H9 (cell line): ENCODE measurements at regions not wholly inside any gene's neighbourhood (a gene's known extent, or its start where the extent isn't known, plus 50 kb on each side); places are given as distances from the start of the nearest gene placed in this dataset.

ENCODE experiments used
- DNase-seq: peaks from one replicate; pipeline ENCODE4 v3.0.0-alpha.2; 2017
- H2AFZ ChIP-seq: one replicate; pipeline ENCODE4 v1.6.1; 2013; ENCODE audit warnings: mild to moderate bottlenecking, low read length, control low read depth, moderate library complexity
- H2AK5ac ChIP-seq: 2 replicates; pipeline ENCODE4 v1.6.1; 2013; ENCODE audit warnings: low read length, control low read depth, mixed read lengths; ENCODE audit not compliant: insufficient read length
- H2BK120ac ChIP-seq: one replicate; pipeline ENCODE4 v1.6.1; 2013; ENCODE audit warnings: low read depth, mild to moderate bottlenecking, low read length, control low read depth, inconsistent platforms; ENCODE audit not compliant: poor library complexity, severe bottlenecking
- H2BK12ac ChIP-seq: 2 replicates; pipeline ENCODE4 v1.6.1; 2013; ENCODE audit warnings: low read length, control low read depth, mixed read lengths, low read depth; ENCODE audit not compliant: insufficient read length
- H2BK15ac ChIP-seq: 2 replicates; pipeline ENCODE4 v1.6.1; 2013; ENCODE audit warnings: low read depth, low read length, control low read depth
- H2BK20ac ChIP-seq: one replicate; pipeline ENCODE4 v1.6.1; 2013; ENCODE audit warnings: low read depth, mild to moderate bottlenecking, low read length, control low read depth, inconsistent platforms; ENCODE audit not compliant: poor library complexity, severe bottlenecking
- H2BK5ac ChIP-seq: 2 replicates; pipeline ENCODE4 v1.6.1; 2013; ENCODE audit warnings: low read length, control low read depth, mixed read lengths; ENCODE audit not compliant: insufficient read length
- H3K14ac ChIP-seq: 2 replicates; pipeline ENCODE4 v1.6.1; 2013; ENCODE audit warnings: low read length, control low read depth; ENCODE audit not compliant: insufficient read depth
- H3K18ac ChIP-seq: 2 replicates; pipeline ENCODE4 v1.6.1; 2013; ENCODE audit warnings: low read depth, mild to moderate bottlenecking, mixed read lengths, low read length, control low read depth; ENCODE audit not compliant: insufficient read length
- H3K23ac ChIP-seq: 2 replicates; pipeline ENCODE4 v1.6.1; 2013; ENCODE audit warnings: low read length, control low read depth, mixed read lengths, low read depth; ENCODE audit not compliant: insufficient read length
- H3K23me2 ChIP-seq: 2 replicates; pipeline ENCODE4 v1.6.1; 2013; ENCODE audit warnings: low read depth, mild to moderate bottlenecking, mixed read lengths, low read length, control low read depth; ENCODE audit not compliant: insufficient read length, poor library complexity, severe bottlenecking
- H3K27ac ChIP-seq: 2 replicates; pipeline ENCODE4 v1.5.1; 2013; ENCODE audit warnings: low read length, control low read depth, mixed read lengths, low read depth; ENCODE audit not compliant: insufficient read length
- H3K27me3 ChIP-seq: 2 replicates; pipeline ENCODE4 v1.6.1; 2013; ENCODE audit warnings: low read length, control low read depth, inconsistent platforms; ENCODE audit not compliant: insufficient read depth
- H3K4ac ChIP-seq: 2 replicates; pipeline ENCODE4 v1.6.1; 2013; ENCODE audit warnings: low read depth, mild to moderate bottlenecking, control low read depth, inconsistent platforms, low read length, moderate library complexity
- H3K4me1 ChIP-seq: 2 replicates; pipeline ENCODE4 v1.6.1; 2013; ENCODE audit warnings: low read length, control low read depth, inconsistent platforms; ENCODE audit not compliant: insufficient read depth
- H3K4me2 ChIP-seq: 2 replicates; pipeline ENCODE4 v1.6.1; 2013; ENCODE audit warnings: low read length, control low read depth, mixed read lengths; ENCODE audit not compliant: insufficient read length, insufficient read depth
- H3K56ac ChIP-seq: 2 replicates; pipeline ENCODE4 v1.6.1; 2013; ENCODE audit warnings: low read depth, mild to moderate bottlenecking, mixed read lengths, low read length, control low read depth; ENCODE audit not compliant: insufficient read length
- H3K79me1 ChIP-seq: 2 replicates; pipeline ENCODE4 v1.6.1; 2013; ENCODE audit warnings: low read depth, mild to moderate bottlenecking, moderate library complexity, low read length, control low read depth, inconsistent platforms; ENCODE audit not compliant: insufficient read depth, poor library complexity, severe bottlenecking
- H3K79me2 ChIP-seq: 2 replicates; pipeline ENCODE4 v1.6.1; 2013; ENCODE audit warnings: low read length, control low read depth, inconsistent platforms; ENCODE audit not compliant: insufficient read depth
- H3K9ac ChIP-seq: 2 replicates; pipeline ENCODE4 v1.6.1; 2013; ENCODE audit warnings: low read length, control low read depth, mixed read lengths; ENCODE audit not compliant: insufficient read length; ENCODE audit errors: extremely low read depth
- H3K9me3 ChIP-seq: one replicate; pipeline ENCODE4 v1.6.1; 2013; ENCODE audit warnings: low read depth, low read length, inconsistent platforms; ENCODE audit not compliant: control insufficient read depth
- H3T11ph ChIP-seq: one replicate; pipeline ENCODE4 v1.6.1; 2013; ENCODE audit warnings: mild to moderate bottlenecking, low read length, control low read depth, inconsistent platforms
- H4K20me1 ChIP-seq: one replicate; pipeline ENCODE4 v1.6.1; 2013; ENCODE audit not compliant: control insufficient read depth, insufficient read length, insufficient read depth
- H4K5ac ChIP-seq: 2 replicates; pipeline ENCODE4 v1.6.1; 2013; ENCODE audit warnings: low read depth, mild to moderate bottlenecking, mixed read lengths, low read length, control low read depth; ENCODE audit not compliant: insufficient read length
- H4K8ac ChIP-seq: replicated peaks from 2 replicates; pipeline ENCODE4 v1.6.1; 2013; ENCODE audit warnings: low read length, control low read depth, mixed read lengths, low read depth; ENCODE audit not compliant: insufficient read length
- H4K91ac ChIP-seq: 2 replicates; pipeline ENCODE4 v1.6.1; 2013; ENCODE audit warnings: low read depth, mild to moderate bottlenecking, moderate library complexity, mixed read lengths, low read length, control low read depth; ENCODE audit not compliant: insufficient read length
- H3K27ac Mint-ChIP-seq, 3 experiments: 2 replicates in 2 of 3; 3 replicates in 1 of 3; pipeline ENCODE4 v1.8.0; 2020 to 2021; ENCODE audit warnings: mixed read lengths in 3 of 3, mild to moderate bottlenecking in 1 of 3, moderate library complexity in 1 of 3
- H3K27me3 Mint-ChIP-seq: 2 replicates; pipeline ENCODE4 v1.8.0; 2021; ENCODE audit warnings: low read depth, mild to moderate bottlenecking, moderate library complexity, mixed read lengths
- H3K36me3 Mint-ChIP-seq, 3 experiments: 2 replicates in 2 of 3; 3 replicates in 1 of 3; pipeline ENCODE4 v1.8.0; 2020 to 2021; ENCODE audit warnings: low read depth in 3 of 3, mixed read lengths in 3 of 3; ENCODE audit not compliant: insufficient read depth in 1 of 3
- H3K4me1 Mint-ChIP-seq, 2 experiments: 2 replicates each; pipeline ENCODE4 v1.8.0; 2020; ENCODE audit warnings: mixed read lengths in 2 of 2
- H3K4me3 Mint-ChIP-seq, 2 experiments: 2 replicates in 1 of 2; 3 replicates in 1 of 2; pipeline ENCODE4 v1.8.0; 2020 to 2021; ENCODE audit warnings: mild to moderate bottlenecking in 2 of 2, mixed read lengths in 2 of 2, moderate library complexity in 1 of 2
- H3K9me3 Mint-ChIP-seq, 2 experiments: 2 replicates in 1 of 2; 3 replicates in 1 of 2; pipeline ENCODE4 v1.8.0; 2020; ENCODE audit warnings: mild to moderate bottlenecking in 2 of 2, mixed read lengths in 2 of 2, moderate library complexity in 1 of 2
- WGBS: extraction: QIAGEN DNeasy Blood & Tissue Kit; methylation state at CpG from one replicate; pipeline ENCODE4 v1.1.7; 2013; ENCODE audit warnings: missing lambda C conversion rate, low lambda C conversion rate, mixed read lengths; ENCODE audit not compliant: insufficient read length; ENCODE audit errors: extremely low coverage; 5-methylcytosine and 5-hydroxymethylcytosine counted together
- TF ChIP-seq, protein P1 (sequence below): fragments of 200-600 bp; sonication (generic); conservative IDR thresholded peaks from 3 replicates; pipeline ENCODE4 v1.8.0; 2021; ENCODE audit warnings: antibody characterized with exemption, mild to moderate bottlenecking

DNA sequence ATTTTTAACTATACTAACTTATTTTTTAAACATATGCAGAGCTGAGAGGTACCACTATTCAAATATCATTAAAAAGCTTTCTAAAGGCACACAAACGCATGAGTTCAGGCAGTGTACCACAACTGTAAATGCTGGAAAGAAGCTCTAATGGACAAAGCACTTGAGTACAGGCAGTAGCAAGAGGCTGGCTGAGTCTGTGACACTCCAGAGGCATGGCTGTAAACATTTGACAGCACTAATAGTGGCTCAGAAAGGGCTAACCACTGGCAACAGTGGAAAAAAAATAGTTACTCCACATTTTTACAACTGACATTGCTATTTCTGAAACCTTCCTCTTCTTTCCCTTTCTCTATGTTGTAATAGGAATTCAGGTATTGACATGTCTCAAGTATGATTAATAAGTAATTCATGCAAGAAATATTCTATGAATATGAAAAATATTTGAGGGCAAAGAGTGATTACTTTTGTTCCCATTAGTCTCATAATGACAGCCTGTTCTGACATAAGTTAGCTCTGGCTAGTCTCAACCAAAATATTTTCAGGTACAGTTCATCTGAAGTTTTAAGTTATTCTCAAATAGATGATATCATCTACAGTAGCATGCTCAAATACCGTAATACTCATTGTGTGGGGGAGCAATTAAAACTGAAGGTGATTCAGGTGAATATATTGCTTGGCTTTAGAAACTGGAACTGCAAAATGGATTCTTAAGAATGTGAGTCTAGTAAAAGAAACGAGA, 324.0 kb upstream of the POT1 start:
- Histone ChIP-seq H3K27ac (no peak overlapping the region), H3K23ac (no peak overlapping the region)

More for the DNA sequence above, 324.0 kb upstream of the POT1 start:
- no peak overlapping the region for H3K4ac ChIP-seq
- no peak overlapping the region for H2AK5ac ChIP-seq
- no peaks in the 10 kb centered on the region for H3K27me3 Mint-ChIP-seq
- no peak overlapping the region for H3K14ac ChIP-seq
- no peak overlapping the region for H4K8ac ChIP-seq
- no peaks in the 10 kb centered on the region for H3K27me3 ChIP-seq
- no peak overlapping the region for H3K9ac ChIP-seq
- H4K91ac ChIP-seq = no peak overlapping the region
- no peak overlapping the region for H3K18ac ChIP-seq
- no peaks in the 10 kb centered on the region for H3K23me2 ChIP-seq
- H4K20me1 ChIP-seq = no peaks in the 10 kb centered on the region
- no peak overlapping the region for H2BK5ac ChIP-seq
- H3K79me1 ChIP-seq = no peaks in the 10 kb centered on the region
- H3K27ac Mint-ChIP-seq = no peak overlapping the region; a peak in 1 of 7 replicates
- peaks cover 31 to 44% of the 10 kb centered on the region in 2 experiments for H3K4me1 Mint-ChIP-seq
- no peak overlapping the region for H2BK120ac ChIP-seq
- H3K36me3 Mint-ChIP-seq = peaks cover 0 to 10% (median 0%) of the 10 kb centered on the region in 3 experiments; a peak in 2 of 7 replicates
- no peak overlapping the region for H3T11ph ChIP-seq
- H3K79me2 ChIP-seq = no peaks in the 10 kb centered on the region
- no peak overlapping the region for H4K5ac ChIP-seq
- H3K9me3 Mint-ChIP-seq = no peaks in the 10 kb centered on the region
- TF ChIP-seq, protein P1, sequence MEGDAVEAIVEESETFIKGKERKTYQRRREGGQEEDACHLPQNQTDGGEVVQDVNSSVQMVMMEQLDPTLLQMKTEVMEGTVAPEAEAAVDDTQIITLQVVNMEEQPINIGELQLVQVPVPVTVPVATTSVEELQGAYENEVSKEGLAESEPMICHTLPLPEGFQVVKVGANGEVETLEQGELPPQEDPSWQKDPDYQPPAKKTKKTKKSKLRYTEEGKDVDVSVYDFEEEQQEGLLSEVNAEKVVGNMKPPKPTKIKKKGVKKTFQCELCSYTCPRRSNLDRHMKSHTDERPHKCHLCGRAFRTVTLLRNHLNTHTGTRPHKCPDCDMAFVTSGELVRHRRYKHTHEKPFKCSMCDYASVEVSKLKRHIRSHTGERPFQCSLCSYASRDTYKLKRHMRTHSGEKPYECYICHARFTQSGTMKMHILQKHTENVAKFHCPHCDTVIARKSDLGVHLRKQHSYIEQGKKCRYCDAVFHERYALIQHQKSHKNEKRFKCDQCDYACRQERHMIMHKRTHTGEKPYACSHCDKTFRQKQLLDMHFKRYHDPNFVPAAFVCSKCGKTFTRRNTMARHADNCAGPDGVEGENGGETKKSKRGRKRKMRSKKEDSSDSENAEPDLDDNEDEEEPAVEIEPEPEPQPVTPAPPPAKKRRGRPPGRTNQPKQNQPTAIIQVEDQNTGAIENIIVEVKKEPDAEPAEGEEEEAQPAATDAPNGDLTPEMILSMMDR = no peak
- DNase-seq = no peak
- H2BK12ac ChIP-seq = no peak overlapping the region
- H3K9me3 ChIP-seq = no peaks in the 10 kb centered on the region
- no peak overlapping the region for H3K56ac ChIP-seq
- H2BK15ac ChIP-seq = no peak overlapping the region
- H3K4me3 Mint-ChIP-seq = no peak overlapping the region
- no peak overlapping the region for H3K4me2 ChIP-seq
- peaks cover 3% of the 10 kb centered on the region; the same call in 1 of the 2 replicates for H3K4me1 ChIP-seq
- no peak overlapping the region for H2AFZ ChIP-seq
- no peak overlapping the region for H2BK20ac ChIP-seq
- WGBS = no CpG with 5 or more reads among the region's 3 CpGs
